OCI-M2 (cell line): ENCODE measurements at regions not wholly inside any gene's neighbourhood (a gene's known extent, or its start where the extent isn't known, plus 50 kb on each side); places are given as distances from the start of the nearest gene placed in this dataset.
"Not testable (repeated sequence)": the region's sequence is repeated elsewhere in the genome, so short reads cannot be mapped to it uniquely, and the experiment has no call there.

ENCODE experiments used
- DNase-seq: peaks from one replicate; lab custom pipeline; 2025; ENCODE audit not compliant: unreplicated experiment; lab: John Stamatoyannopoulos, UW

GRCh38 chr5:104606258-104606829 is 1043.8 kb upstream of the NUDT12 start:
- DNase-seq = no peak

GRCh38 chr5:104599726-104600125 is 1037.1 kb upstream of the NUDT12 start:
- no peak for DNase-seq

- DNase-seq = no peak
Measured at GRCh38 chr5:104598285-104598684, 1035.7 kb upstream of the NUDT12 start.

- DNase-seq = no peak
Measured at GRCh38 chr5:104594850-104595249, 1032.3 kb upstream of the NUDT12 start.

- no peak for DNase-seq
Measured at GRCh38 chr5:104576677-104577076, 1014.1 kb upstream of the NUDT12 start.

GRCh38 chr5:104573949-104574709 is 1011.5 kb upstream of the NUDT12 start:
- no peak for DNase-seq

GRCh38 chr5:104569621-104570020 is 1007.0 kb upstream of the NUDT12 start:
- no peak for DNase-seq

GRCh38 chr5:104564530-104564929 is 1001.9 kb upstream of the NUDT12 start:
- no peak for DNase-seq

GRCh38 chr5:104556957-104557356 is 994.4 kb upstream of the NUDT12 start:
- DNase-seq = no peak

- DNase-seq = no peak
Measured at GRCh38 chr5:104551628-104552027, 989.0 kb upstream of the NUDT12 start.

GRCh38 chr5:104546871-104547270 is 984.3 kb upstream of the NUDT12 start:
- DNase-seq = not testable (repeated sequence)

GRCh38 chr5:104541141-104541785 is 978.7 kb upstream of the NUDT12 start:
- DNase-seq = no peak

- DNase-seq = no peak
Measured at GRCh38 chr5:104540448-104540847, 977.9 kb upstream of the NUDT12 start.

- no peak for DNase-seq
Measured at GRCh38 chr5:104539618-104540350, 977.2 kb upstream of the NUDT12 start.

- DNase-seq = no peak
Measured at GRCh38 chr5:104538734-104539133, 976.1 kb upstream of the NUDT12 start.

- no peak for DNase-seq
Measured at GRCh38 chr5:104533498-104533897, 970.9 kb upstream of the NUDT12 start.

GRCh38 chr5:104526866-104527265 is 964.3 kb upstream of the NUDT12 start:
- DNase-seq = no peak

- DNase-seq = no peak
Measured at GRCh38 chr5:104513640-104514072, 951.1 kb upstream of the NUDT12 start.

- no peak for DNase-seq
Measured at GRCh38 chr5:104513121-104513602, 950.6 kb upstream of the NUDT12 start.

GRCh38 chr5:104512063-104512825 is 949.7 kb upstream of the NUDT12 start:
- DNase-seq = no peak

GRCh38 chr5:104498281-104498680 is 935.7 kb upstream of the NUDT12 start:
- no peak for DNase-seq
